Choroid plexus epithelial cell (primary cell): ENCODE measurements at regions not wholly inside any gene's neighbourhood (a gene's known extent, or its start where the extent isn't known, plus 50 kb on each side); places are given as distances from the start of the nearest gene placed in this dataset.

ENCODE experiments used
- DNase-seq: peaks from one replicate; pipeline ENCODE4 v3.0.0-alpha.2; 2010; ENCODE audit warnings: low read depth
- H3K4me3 ChIP-seq: 2 replicates; pipeline ENCODE4 v1.5.1; 2011; ENCODE audit warnings: low read depth, mild to moderate bottlenecking, control low read depth, low read length, moderate library complexity
- TF ChIP-seq, protein P1 (sequence below): conservative IDR thresholded peaks from 2 replicates; pipeline ENCODE4 v1.5.1; 2011; ENCODE audit warnings: low read depth, mild to moderate bottlenecking, control low read depth, inconsistent platforms, low read length, moderate library complexity

- TF ChIP-seq, protein P1, sequence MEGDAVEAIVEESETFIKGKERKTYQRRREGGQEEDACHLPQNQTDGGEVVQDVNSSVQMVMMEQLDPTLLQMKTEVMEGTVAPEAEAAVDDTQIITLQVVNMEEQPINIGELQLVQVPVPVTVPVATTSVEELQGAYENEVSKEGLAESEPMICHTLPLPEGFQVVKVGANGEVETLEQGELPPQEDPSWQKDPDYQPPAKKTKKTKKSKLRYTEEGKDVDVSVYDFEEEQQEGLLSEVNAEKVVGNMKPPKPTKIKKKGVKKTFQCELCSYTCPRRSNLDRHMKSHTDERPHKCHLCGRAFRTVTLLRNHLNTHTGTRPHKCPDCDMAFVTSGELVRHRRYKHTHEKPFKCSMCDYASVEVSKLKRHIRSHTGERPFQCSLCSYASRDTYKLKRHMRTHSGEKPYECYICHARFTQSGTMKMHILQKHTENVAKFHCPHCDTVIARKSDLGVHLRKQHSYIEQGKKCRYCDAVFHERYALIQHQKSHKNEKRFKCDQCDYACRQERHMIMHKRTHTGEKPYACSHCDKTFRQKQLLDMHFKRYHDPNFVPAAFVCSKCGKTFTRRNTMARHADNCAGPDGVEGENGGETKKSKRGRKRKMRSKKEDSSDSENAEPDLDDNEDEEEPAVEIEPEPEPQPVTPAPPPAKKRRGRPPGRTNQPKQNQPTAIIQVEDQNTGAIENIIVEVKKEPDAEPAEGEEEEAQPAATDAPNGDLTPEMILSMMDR: no peak
- no peak overlapping the region for H3K4me3 ChIP-seq
- DNase-seq: no peak
Measured at GRCh38 chr14:105818712-105819005, 292.3 kb downstream of the TMEM121 start.

DNA sequence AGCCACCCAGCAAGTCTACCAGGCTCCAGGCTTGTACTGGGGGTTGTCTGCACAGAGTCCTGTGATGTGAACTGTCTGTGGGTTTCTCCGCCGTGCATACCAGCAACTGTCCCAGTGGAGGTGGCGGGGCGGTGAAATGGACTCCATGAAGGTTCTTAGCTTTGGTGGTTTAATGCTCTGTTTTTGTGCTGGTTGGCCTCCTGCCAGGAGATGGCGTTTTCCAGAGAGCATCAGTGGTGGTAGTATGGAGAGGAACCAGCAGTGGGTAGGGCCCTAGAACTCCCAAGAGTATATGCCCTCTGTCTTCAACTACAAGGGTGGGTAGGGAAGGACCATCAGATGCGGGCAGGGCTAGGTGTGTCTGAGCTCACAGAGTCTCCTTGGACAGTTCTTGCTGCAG is 303.8 kb downstream of the TMEM121 start:
- H3K4me3 ChIP-seq: no peak overlapping the region
- no peak for DNase-seq
- TF ChIP-seq, protein P1: no peak

DNA sequence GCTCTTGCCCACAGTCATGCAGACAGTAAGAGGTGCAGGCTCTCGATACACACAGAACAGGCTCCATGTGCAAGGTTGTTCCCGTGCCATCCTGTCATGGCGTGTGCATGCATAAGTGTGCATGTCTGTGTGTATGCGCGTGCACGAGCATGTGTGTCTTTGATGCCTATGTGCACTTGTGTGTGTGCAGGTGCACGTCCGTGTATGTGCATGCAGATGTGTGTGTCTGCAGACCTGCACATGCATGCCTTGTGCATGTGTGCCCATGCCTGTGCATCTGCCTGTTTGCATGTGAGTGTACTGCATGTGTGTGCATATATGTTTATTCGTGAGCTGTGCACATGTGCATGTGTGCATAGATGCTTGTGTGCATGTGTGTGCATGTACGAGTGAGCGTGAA is 309.8 kb downstream of the TMEM121 start:
- no peak overlapping the region for H3K4me3 ChIP-seq
- no peak for DNase-seq
- TF ChIP-seq, protein P1: no peak

GRCh38 chr14:105836730-105837129 is 310.3 kb downstream of the TMEM121 start:
- no peak overlapping the region for H3K4me3 ChIP-seq
- no peak for DNase-seq
- TF ChIP-seq, protein P1: no peak

- no peak for DNase-seq
- TF ChIP-seq, protein P1: no peak
- H3K4me3 ChIP-seq: no peak overlapping the region
Measured at GRCh38 chr14:105837349-105838063, 311.1 kb downstream of the TMEM121 start.

- no peak for DNase-seq
- H3K4me3 ChIP-seq: no peak overlapping the region
- TF ChIP-seq, protein P1: no peak
Measured at GRCh38 chr14:105838107-105838506, 311.7 kb downstream of the TMEM121 start.

GRCh38 chr14:105838591-105839424 is 312.4 kb downstream of the TMEM121 start:
- TF ChIP-seq, protein P1: no peak
- H3K4me3 ChIP-seq: no peak overlapping the region
- no peak for DNase-seq
